Right atrium auricular region (tissue), 2 donors: ENCODE measurements at regions not wholly inside any gene's neighbourhood (a gene's known extent, or its start where the extent isn't known, plus 50 kb on each side); places are given as distances from the start of the nearest gene placed in this dataset.

ENCODE experiments used
- DNase-seq: peaks from one replicate; pipeline ENCODE4 v3.0.0-alpha.2; 2019; ENCODE audit warnings: low spot score
- H3K27ac ChIP-seq, 2 donors: fragments of 200-600 bp; sonication (generic); 1 replicate in 1 of 2; 2 replicates in 1 of 2; pipeline ENCODE4 v1.5.1; 2016 to 2019
- H3K27me3 ChIP-seq, 2 donors: fragments of 200-600 bp; sonication (generic); one replicate each; pipeline versions ENCODE4 v1.5.1 to v1.6.0; 2017 to 2019
- H3K36me3 ChIP-seq: fragments of 200-600 bp; sonication (generic); one replicate; pipeline ENCODE4 v1.5.1; 2016
- H3K4me1 ChIP-seq, 2 donors: fragments of 200-600 bp; sonication (generic); one replicate each; pipeline versions ENCODE4 v1.5.1 to v1.6.0; 2017 to 2019
- H3K4me3 ChIP-seq, 2 donors: fragments of 200-600 bp; sonication (generic); 1 replicate in 1 of 2; 2 replicates in 1 of 2; pipeline ENCODE4 v1.5.1; 2017 to 2019; ENCODE audit warnings: mild to moderate bottlenecking in 1 of 2, moderate library complexity in 1 of 2
- H3K9me3 ChIP-seq, 2 donors: fragments of 200-600 bp; sonication (generic); one replicate each; pipeline ENCODE4 v1.5.1; 2019
- TF ChIP-seq, protein P1 (sequence below), 2 donors: fragments of 200-600 bp; sonication (generic); IDR thresholded peaks; one replicate each; pipeline ENCODE4 v1.5.1; 2019; ENCODE audit warnings: antibody characterized with exemption in 2 of 2

DNA sequence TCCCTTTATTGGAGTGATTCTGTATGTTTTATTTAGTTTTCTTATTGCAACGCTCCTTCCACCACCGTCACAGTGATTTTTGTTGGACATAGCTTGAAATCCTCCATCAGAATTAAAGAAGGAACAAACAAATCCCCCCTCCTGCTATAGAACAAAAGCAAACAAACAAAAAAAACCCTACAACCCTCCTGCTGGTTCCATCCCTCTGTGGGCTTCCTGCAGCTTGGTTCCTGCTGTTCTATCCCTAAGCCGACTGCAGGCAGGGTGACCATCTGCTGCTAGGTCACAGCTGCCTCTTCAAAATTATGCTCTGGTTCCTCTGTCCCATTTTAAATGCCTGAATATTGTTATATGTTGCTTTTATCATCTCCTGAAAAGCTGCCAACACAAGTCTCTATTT, 116.8 kb upstream of the AGA start:
- H3K27me3 ChIP-seq = no peaks in the 10 kb centered on the region
- TF ChIP-seq, protein P1, sequence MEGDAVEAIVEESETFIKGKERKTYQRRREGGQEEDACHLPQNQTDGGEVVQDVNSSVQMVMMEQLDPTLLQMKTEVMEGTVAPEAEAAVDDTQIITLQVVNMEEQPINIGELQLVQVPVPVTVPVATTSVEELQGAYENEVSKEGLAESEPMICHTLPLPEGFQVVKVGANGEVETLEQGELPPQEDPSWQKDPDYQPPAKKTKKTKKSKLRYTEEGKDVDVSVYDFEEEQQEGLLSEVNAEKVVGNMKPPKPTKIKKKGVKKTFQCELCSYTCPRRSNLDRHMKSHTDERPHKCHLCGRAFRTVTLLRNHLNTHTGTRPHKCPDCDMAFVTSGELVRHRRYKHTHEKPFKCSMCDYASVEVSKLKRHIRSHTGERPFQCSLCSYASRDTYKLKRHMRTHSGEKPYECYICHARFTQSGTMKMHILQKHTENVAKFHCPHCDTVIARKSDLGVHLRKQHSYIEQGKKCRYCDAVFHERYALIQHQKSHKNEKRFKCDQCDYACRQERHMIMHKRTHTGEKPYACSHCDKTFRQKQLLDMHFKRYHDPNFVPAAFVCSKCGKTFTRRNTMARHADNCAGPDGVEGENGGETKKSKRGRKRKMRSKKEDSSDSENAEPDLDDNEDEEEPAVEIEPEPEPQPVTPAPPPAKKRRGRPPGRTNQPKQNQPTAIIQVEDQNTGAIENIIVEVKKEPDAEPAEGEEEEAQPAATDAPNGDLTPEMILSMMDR (IDR thresholded peaks at IDR 0.05) = no peak

DNA sequence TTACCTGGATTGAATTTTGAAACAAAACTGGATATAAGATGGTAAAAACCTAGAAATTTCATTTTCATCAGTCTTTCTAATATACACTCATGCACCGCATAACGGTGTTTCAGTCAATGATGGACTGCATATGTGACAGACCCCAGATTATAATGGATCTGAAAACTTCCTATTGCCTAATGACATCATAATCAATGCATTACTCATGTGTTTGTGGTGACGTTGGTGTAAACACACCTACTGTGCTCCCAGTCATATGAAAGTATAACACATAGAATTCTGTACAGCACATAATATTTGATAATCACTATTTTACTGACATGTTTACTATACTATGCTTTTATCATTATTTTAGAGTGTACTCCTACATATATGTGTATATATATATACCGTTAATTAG, 119.9 kb upstream of the AGA start:
- Histone ChIP-seq H3K36me3 (no peaks in the 10 kb centered on the region), H3K4me3 (no peak overlapping the region), H3K4me1 (no peaks in the 10 kb centered on the region), H3K9me3 (no peaks in the 10 kb centered on the region), H3K27me3 (no peaks in the 10 kb centered on the region), H3K27ac (no peak overlapping the region)
- DNase-seq = no peak
- TF ChIP-seq, protein P1 (IDR thresholded peaks at IDR 0.05) = no peak

More for the DNA sequence above, 116.8 kb upstream of the AGA start:
- H3K27ac ChIP-seq = no peak overlapping the region
- H3K4me1 ChIP-seq = no peaks in the 10 kb centered on the region
- no peaks in the 10 kb centered on the region for H3K36me3 ChIP-seq
- no peak for DNase-seq
- H3K9me3 ChIP-seq = no peaks in the 10 kb centered on the region
- no peak overlapping the region for H3K4me3 ChIP-seq

- H3K4me3 ChIP-seq = no peak overlapping the region
- H3K27me3 ChIP-seq = no peaks in the 10 kb centered on the region
- H3K36me3 ChIP-seq = no peaks in the 10 kb centered on the region
- TF ChIP-seq, protein P1 (IDR thresholded peaks at IDR 0.05) = no peak
- H3K9me3 ChIP-seq = no peaks in the 10 kb centered on the region
- no peak overlapping the region for H3K27ac ChIP-seq
- DNase-seq = no peak
- no peaks in the 10 kb centered on the region for H3K4me1 ChIP-seq
Observed at GRCh38 chr4:177562859-177563258, 120.6 kb upstream of the AGA start.

DNA sequence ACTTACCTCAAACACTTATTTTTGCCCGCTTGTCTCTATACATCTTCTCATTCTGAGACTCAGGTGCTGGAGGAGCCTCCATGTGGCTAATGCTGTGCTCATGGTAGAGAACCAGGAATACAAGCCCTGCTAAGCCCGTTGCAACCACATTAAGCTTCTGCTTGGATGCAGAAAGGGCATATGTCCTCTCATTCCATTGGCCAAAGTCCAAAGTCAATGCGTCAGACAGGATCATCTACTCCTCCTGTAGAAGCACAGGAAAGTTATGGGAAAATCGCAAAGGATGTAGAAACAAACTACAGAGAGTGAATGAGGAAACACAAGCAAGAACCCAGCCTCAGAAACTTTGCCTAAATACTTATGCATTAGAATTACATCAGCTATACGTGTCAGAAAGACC, 124.5 kb upstream of the AGA start:
- TF ChIP-seq, protein P1 (IDR thresholded peaks at IDR 0.05) = no peak
- H3K27me3 ChIP-seq = no peaks in the 10 kb centered on the region
- H3K4me1 ChIP-seq = no peaks in the 10 kb centered on the region
- H3K4me3 ChIP-seq = no peak overlapping the region
- H3K27ac ChIP-seq = no peak overlapping the region
- H3K9me3 ChIP-seq = no peaks in the 10 kb centered on the region
- no peak for DNase-seq
- no peaks in the 10 kb centered on the region for H3K36me3 ChIP-seq

GRCh38 chr4:177568931-177569330, 126.7 kb upstream of the AGA start:
- H3K36me3 ChIP-seq = no peaks in the 10 kb centered on the region
- H3K4me3 ChIP-seq = no peak overlapping the region
- no peak overlapping the region for H3K27ac ChIP-seq
- no peaks in the 10 kb centered on the region for H3K9me3 ChIP-seq
- H3K27me3 ChIP-seq = no peaks in the 10 kb centered on the region
- TF ChIP-seq, protein P1 (IDR thresholded peaks at IDR 0.05) = no peak
- H3K4me1 ChIP-seq = no peaks in the 10 kb centered on the region
- DNase-seq = no peak

- Histone ChIP-seq H3K27me3 (no peaks in the 10 kb centered on the region), H3K36me3 (no peaks in the 10 kb centered on the region), H3K27ac (no peak overlapping the region), H3K9me3 (no peaks in the 10 kb centered on the region), H3K4me3 (no peak overlapping the region), H3K4me1 (no peaks in the 10 kb centered on the region)
- TF ChIP-seq, protein P1 (IDR thresholded peaks at IDR 0.05) = no peak
- DNase-seq = no peak
Observed at GRCh38 chr4:177569434-177569833, 127.2 kb upstream of the AGA start.
